ENCODE measurements at regions not wholly inside any gene's neighbourhood (a gene's known extent, or its start where the extent isn't known, plus 50 kb on each side); places are given as distances from the start of the nearest gene placed in this dataset.

GRCh38 chr6:122126894-122127293, 272.6 kb upstream of the HSF2 start:
- TF ChIP-seq CTCF (conservative IDR thresholded peaks at IDR 0.05 in 1 of 2, IDR thresholded peaks at IDR 0.05 in 1 of 2; ENCODE audit: extremely low read depth in 1 of 2, insufficient read depth in 1 of 2, low read depth in 1 of 2, low read length in 2 of 2) (no peak), EZH2 (IDR thresholded peaks at IDR 0.05; ENCODE audit: borderline replicate concordance, low read length) (no peak)
